OCI-LY3 (cell line): ENCODE measurements at regions not wholly inside any gene's neighbourhood (a gene's known extent, or its start where the extent isn't known, plus 50 kb on each side); places are given as distances from the start of the nearest gene placed in this dataset.

ENCODE experiments used
- EZH2phosphoT487 ChIP-seq: fragments of 200-600 bp; shearing (Covaris generic); IDR thresholded peaks from 2 replicates; pipeline ENCODE4 v1.6.1; 2018; ENCODE audit warnings: antibody characterized with exemption, mixed run types, low read depth
- TF ChIP-seq, protein P1 (sequence below): fragments of 200-600, 300-600 bp; sonication (generic); IDR thresholded peaks from 2 replicates; pipeline ENCODE4 v1.5.1; 2014; ENCODE audit warnings: antibody characterized with exemption, low read length, low read depth

DNA sequence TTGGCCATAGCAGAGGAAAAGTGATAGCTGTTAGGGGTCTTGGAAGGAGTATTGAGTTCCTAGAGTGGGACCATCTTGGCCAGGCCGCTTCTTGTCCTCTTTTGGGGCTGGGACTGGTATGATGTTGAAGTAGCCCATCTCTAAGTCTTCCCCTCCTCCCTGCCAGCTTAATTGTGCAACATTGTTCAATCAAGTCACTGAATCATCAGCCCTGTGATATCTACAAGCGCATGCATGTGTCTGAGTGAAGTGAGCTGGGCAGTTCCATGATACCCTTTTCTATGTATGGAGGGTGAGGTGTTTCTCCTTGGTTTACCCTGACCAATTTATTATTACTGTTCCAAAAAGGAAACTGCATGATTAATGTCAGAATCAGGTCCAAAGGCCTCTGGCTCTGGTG lies 112.2 kb downstream of the C9orf152 start:
- TF ChIP-seq, protein P1, sequence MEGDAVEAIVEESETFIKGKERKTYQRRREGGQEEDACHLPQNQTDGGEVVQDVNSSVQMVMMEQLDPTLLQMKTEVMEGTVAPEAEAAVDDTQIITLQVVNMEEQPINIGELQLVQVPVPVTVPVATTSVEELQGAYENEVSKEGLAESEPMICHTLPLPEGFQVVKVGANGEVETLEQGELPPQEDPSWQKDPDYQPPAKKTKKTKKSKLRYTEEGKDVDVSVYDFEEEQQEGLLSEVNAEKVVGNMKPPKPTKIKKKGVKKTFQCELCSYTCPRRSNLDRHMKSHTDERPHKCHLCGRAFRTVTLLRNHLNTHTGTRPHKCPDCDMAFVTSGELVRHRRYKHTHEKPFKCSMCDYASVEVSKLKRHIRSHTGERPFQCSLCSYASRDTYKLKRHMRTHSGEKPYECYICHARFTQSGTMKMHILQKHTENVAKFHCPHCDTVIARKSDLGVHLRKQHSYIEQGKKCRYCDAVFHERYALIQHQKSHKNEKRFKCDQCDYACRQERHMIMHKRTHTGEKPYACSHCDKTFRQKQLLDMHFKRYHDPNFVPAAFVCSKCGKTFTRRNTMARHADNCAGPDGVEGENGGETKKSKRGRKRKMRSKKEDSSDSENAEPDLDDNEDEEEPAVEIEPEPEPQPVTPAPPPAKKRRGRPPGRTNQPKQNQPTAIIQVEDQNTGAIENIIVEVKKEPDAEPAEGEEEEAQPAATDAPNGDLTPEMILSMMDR = no peak
- TF ChIP-seq EZH2phosphoT487 = no peak
